Loucy (cell line): ENCODE measurements at regions not wholly inside any gene's neighbourhood (a gene's known extent, or its start where the extent isn't known, plus 50 kb on each side); places are given as distances from the start of the nearest gene placed in this dataset.

Source experiments
- H2AFZ ChIP-seq: fragments of 200-600 bp; sonication (generic); 2 replicates; pipeline ENCODE4 v1.6.0; 2016; ENCODE audit warnings: antibody characterized with exemption, mild to moderate bottlenecking, low read length, moderate library complexity
- H3F3A ChIP-seq: fragments of 200-600 bp; 2 replicates; pipeline ENCODE4 v1.6.0; 2016; ENCODE audit warnings: antibody characterized with exemption, low read depth, mild to moderate bottlenecking
- H3K27me3 ChIP-seq: fragments of 200-600 bp; sonication (generic); 2 replicates; pipeline ENCODE4 v1.6.1; 2014; ENCODE audit warnings: low read length, mild to moderate bottlenecking; ENCODE audit not compliant: insufficient read depth, poor library complexity, severe bottlenecking
- H3K36me3 ChIP-seq: fragments of 200-600 bp; sonication (generic); 2 replicates; pipeline ENCODE4 v1.6.1; 2016; ENCODE audit warnings: low read length; ENCODE audit not compliant: insufficient read depth
- H3K4me1 ChIP-seq: fragments of 200-600 bp; sonication (generic); 2 replicates; pipeline ENCODE4 v1.5.1; 2014; ENCODE audit warnings: low read length, mild to moderate bottlenecking; ENCODE audit not compliant: insufficient read depth, poor library complexity, severe bottlenecking
- H3K4me2 ChIP-seq: fragments of 200-600 bp; sonication (generic); 2 replicates; pipeline ENCODE4 v1.6.0; 2014; ENCODE audit warnings: antibody characterized with exemption, low read length, low read depth, mild to moderate bottlenecking; ENCODE audit not compliant: poor library complexity, severe bottlenecking
- H3K4me3 ChIP-seq: fragments of 200-600 bp; sonication (generic); 2 replicates; pipeline ENCODE4 v1.5.1; 2014; ENCODE audit warnings: low read length, mild to moderate bottlenecking, mixed read lengths; ENCODE audit not compliant: poor library complexity, severe bottlenecking
- H3K79me2 ChIP-seq: fragments of 200-600 bp; sonication (generic); 2 replicates; pipeline ENCODE4 v1.6.1; 2014; ENCODE audit warnings: low read length; ENCODE audit not compliant: insufficient read depth
- H3K9ac ChIP-seq: fragments of 200-600 bp; sonication (generic); 2 replicates; pipeline ENCODE4 v1.6.0; 2014; ENCODE audit warnings: mild to moderate bottlenecking, low read depth, low read length, moderate library complexity; ENCODE audit not compliant: poor library complexity, severe bottlenecking
- H3K9me2 ChIP-seq: fragments of 200-600 bp; sonication (generic); replicated peaks from 2 replicates; pipeline ENCODE4 v1.6.1; 2016; ENCODE audit warnings: low read depth, low read length, mixed read lengths
- H3K9me3 ChIP-seq: fragments of 200-600 bp; sonication (generic); 2 replicates; pipeline ENCODE4 v1.6.1; 2014; ENCODE audit warnings: mild to moderate bottlenecking, antibody characterized with exemption, low read length, low read depth; ENCODE audit not compliant: insufficient read depth
- H4K20me1 ChIP-seq: fragments of 200-600 bp; sonication (generic); 2 replicates; pipeline ENCODE4 v1.6.0; 2014; ENCODE audit warnings: antibody characterized with exemption, low read length, mild to moderate bottlenecking; ENCODE audit not compliant: insufficient read depth, poor library complexity, severe bottlenecking
- EZH2phosphoT487 ChIP-seq: fragments of 200-600 bp; IDR thresholded peaks from 2 replicates; pipeline ENCODE4 v1.6.1; 2018; ENCODE audit warnings: antibody characterized with exemption, mild to moderate bottlenecking, moderate library complexity, borderline replicate concordance
- TF ChIP-seq, protein P1 (sequence below): fragments of 200-600 bp; sonication (generic); conservative IDR thresholded peaks from 2 replicates; pipeline ENCODE4 v1.5.1; 2014; ENCODE audit warnings: mild to moderate bottlenecking, antibody characterized with exemption, low read length

GRCh38 chr12:127081058-127081457, 1185.9 kb upstream of the TMEM132C start:
- Histone ChIP-seq H2AFZ (peak overlapping the region; percentile 63), H3K36me3 (no peaks in the 10 kb centered on the region), H3K27me3 (no peaks in the 10 kb centered on the region), H3K4me1 (peaks cover 10% of the 10 kb centered on the region), H4K20me1 (no peaks in the 10 kb centered on the region), H3F3A (no peaks in the 10 kb centered on the region), H3K4me3 (no peak overlapping the region), H3K9ac (no peak overlapping the region), H3K79me2 (no peaks in the 10 kb centered on the region), H3K9me2 (no peaks in the 10 kb centered on the region), H3K4me2 (no peak overlapping the region), H3K9me3 (no peaks in the 10 kb centered on the region)
- no peak for TF ChIP-seq EZH2phosphoT487
- TF ChIP-seq, protein P1, sequence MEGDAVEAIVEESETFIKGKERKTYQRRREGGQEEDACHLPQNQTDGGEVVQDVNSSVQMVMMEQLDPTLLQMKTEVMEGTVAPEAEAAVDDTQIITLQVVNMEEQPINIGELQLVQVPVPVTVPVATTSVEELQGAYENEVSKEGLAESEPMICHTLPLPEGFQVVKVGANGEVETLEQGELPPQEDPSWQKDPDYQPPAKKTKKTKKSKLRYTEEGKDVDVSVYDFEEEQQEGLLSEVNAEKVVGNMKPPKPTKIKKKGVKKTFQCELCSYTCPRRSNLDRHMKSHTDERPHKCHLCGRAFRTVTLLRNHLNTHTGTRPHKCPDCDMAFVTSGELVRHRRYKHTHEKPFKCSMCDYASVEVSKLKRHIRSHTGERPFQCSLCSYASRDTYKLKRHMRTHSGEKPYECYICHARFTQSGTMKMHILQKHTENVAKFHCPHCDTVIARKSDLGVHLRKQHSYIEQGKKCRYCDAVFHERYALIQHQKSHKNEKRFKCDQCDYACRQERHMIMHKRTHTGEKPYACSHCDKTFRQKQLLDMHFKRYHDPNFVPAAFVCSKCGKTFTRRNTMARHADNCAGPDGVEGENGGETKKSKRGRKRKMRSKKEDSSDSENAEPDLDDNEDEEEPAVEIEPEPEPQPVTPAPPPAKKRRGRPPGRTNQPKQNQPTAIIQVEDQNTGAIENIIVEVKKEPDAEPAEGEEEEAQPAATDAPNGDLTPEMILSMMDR = no peak

GRCh38 chr12:127083008-127083949, 1183.7 kb upstream of the TMEM132C start:
- peaks cover 10% of the 10 kb centered on the region for H3K4me1 ChIP-seq
- H3K36me3 ChIP-seq = no peaks in the 10 kb centered on the region
- no peaks in the 10 kb centered on the region for H3K9me2 ChIP-seq
- H2AFZ ChIP-seq = peak overlapping the region; percentile 91
- H4K20me1 ChIP-seq = no peaks in the 10 kb centered on the region
- peak overlapping the region; percentile 73 for H3K4me2 ChIP-seq
- H3K27me3 ChIP-seq = no peaks in the 10 kb centered on the region
- H3K9ac ChIP-seq = peak overlapping the region; percentile 51
- no peaks in the 10 kb centered on the region for H3K79me2 ChIP-seq
- no peaks in the 10 kb centered on the region for H3K9me3 ChIP-seq
- H3F3A ChIP-seq = no peaks in the 10 kb centered on the region
- peak overlapping the region; percentile 72 for H3K4me3 ChIP-seq
- no peak for TF ChIP-seq EZH2phosphoT487
- TF ChIP-seq, protein P1 = no peak

DNA sequence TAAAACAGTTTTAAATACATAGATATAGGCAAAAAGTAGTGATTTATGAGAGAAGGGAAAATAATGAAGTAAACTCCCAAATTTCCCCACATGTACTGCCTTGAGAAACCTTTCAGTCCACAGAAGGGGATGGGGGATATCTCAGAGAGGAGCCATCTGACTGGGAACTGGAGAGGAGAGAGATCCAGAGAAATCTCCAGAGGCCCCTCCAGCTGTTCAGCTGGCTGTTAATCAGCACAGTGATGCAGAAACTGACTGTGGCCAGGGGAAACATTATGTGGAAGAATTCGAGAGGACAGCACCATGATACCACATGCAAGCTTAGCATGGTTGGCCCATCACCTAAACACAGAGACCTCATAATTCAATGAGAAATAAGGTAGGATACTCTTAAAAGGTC, 1165.9 kb upstream of the TMEM132C start:
- no peaks in the 10 kb centered on the region for H3K9me2 ChIP-seq
- no peaks in the 10 kb centered on the region for H3K36me3 ChIP-seq
- H3K27me3 ChIP-seq = no peaks in the 10 kb centered on the region
- H3K79me2 ChIP-seq = no peaks in the 10 kb centered on the region
- H2AFZ ChIP-seq = no peak overlapping the region
- H3K9ac ChIP-seq = no peak overlapping the region
- TF ChIP-seq, protein P1 = no peak
- no peak for TF ChIP-seq EZH2phosphoT487
- H3K9me3 ChIP-seq = no peaks in the 10 kb centered on the region
- H3K4me1 ChIP-seq = no peaks in the 10 kb centered on the region
- H3F3A ChIP-seq = no peaks in the 10 kb centered on the region
- H3K4me3 ChIP-seq = no peak overlapping the region
- no peak overlapping the region for H3K4me2 ChIP-seq
- no peaks in the 10 kb centered on the region for H4K20me1 ChIP-seq
